SK-N-MC (cell line): ENCODE measurements at regions not wholly inside any gene's neighbourhood (a gene's known extent, or its start where the extent isn't known, plus 50 kb on each side); places are given as distances from the start of the nearest gene placed in this dataset.

ENCODE experiments used
- EZH2 ChIP-seq: fragments of 200-600 bp; sonication (generic); IDR thresholded peaks from one replicate; pipeline ENCODE4 v1.6.1; 2017; ENCODE audit warnings: antibody characterized with exemption
- FOXP2 ChIP-seq: optimal IDR thresholded peaks from 2 replicates; pipeline ENCODE3; 2011; ENCODE audit warnings: mild to moderate bottlenecking, moderate library complexity; ENCODE audit not compliant: insufficient read depth; ENCODE audit errors: extremely low read length, control extremely low read depth
- POLR2AphosphoS5 ChIP-seq: IDR thresholded peaks from 2 replicates; pipeline ENCODE4 v1.6.1; 2012; ENCODE audit warnings: mild to moderate bottlenecking, low read depth, low read length, borderline replicate concordance

DNA sequence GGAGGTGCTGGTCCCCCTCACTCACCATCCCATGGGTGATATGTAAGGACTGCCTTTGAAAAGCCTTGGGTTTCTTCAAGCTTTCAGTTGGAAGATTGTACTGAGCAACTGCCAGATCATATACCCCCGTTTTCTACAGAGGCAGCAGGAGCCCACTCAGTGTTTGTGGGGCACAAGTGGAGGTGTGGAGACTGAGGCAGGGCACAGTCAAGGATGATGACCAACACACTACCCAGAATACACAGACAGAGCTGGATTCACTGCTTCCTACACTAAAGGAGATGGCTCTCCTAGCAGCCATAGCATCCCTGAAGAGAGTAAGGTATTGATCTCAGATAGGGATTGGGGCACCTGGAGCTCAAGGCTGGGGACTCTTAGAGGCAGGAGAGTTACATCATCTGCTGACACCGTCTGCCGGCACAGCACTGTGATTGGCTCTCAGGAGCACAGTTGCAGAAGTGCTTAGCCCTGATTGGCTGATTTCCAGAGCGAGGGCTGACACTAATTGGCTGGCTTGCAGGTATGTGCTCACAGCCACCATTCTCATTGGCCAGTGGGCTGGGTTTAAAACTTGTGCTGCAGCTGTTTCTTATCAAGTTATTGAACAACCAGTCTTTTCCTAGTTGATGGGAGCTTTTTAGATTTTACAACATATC lies 77.9 kb upstream of the PFKP start:
- TF ChIP-seq EZH2 (no peak), POLR2AphosphoS5 (no peak), FOXP2 (no peak)
